COR-L47 (cell line): ENCODE measurements at regions not wholly inside any gene's neighbourhood (a gene's known extent, or its start where the extent isn't known, plus 50 kb on each side); places are given as distances from the start of the nearest gene placed in this dataset.
"Not testable (repeated sequence)": the region's sequence is repeated elsewhere in the genome, so short reads cannot be mapped to it uniquely, and the experiment has no call there.

Experiments
- DNase-seq: peaks from one replicate; lab custom pipeline; 2025; lab: John Stamatoyannopoulos, UW

GRCh38 chr3:66552846-66553245 lies 52.0 kb upstream of the LRIG1 start:
- no peak for DNase-seq

GRCh38 chr3:66553441-66554113 lies 52.8 kb upstream of the LRIG1 start:
- no peak for DNase-seq

- no peak for DNase-seq
Measured at GRCh38 chr3:66554178-66554577, 53.4 kb upstream of the LRIG1 start.

GRCh38 chr3:66555214-66555844 lies 54.5 kb upstream of the LRIG1 start:
- DNase-seq = no peak

GRCh38 chr3:66557170-66557569 lies 56.3 kb upstream of the LRIG1 start:
- DNase-seq = no peak

- DNase-seq = not testable (repeated sequence)
Measured at GRCh38 chr3:66559924-66560323, 59.1 kb upstream of the LRIG1 start.

- no peak for DNase-seq
Measured at GRCh38 chr3:66561367-66561766, 60.5 kb upstream of the LRIG1 start.

GRCh38 chr3:66565301-66565700 lies 64.5 kb upstream of the LRIG1 start:
- DNase-seq = no peak

GRCh38 chr3:66567077-66567476 lies 66.3 kb upstream of the LRIG1 start:
- no peak for DNase-seq

GRCh38 chr3:66572090-66572675 lies 71.4 kb upstream of the LRIG1 start:
- no peak for DNase-seq

- no peak for DNase-seq
Measured at GRCh38 chr3:66572938-66573710, 72.3 kb upstream of the LRIG1 start.

- no peak for DNase-seq
Measured at GRCh38 chr3:66574091-66574490, 73.3 kb upstream of the LRIG1 start.

GRCh38 chr3:66577426-66578203 lies 76.8 kb upstream of the LRIG1 start:
- DNase-seq = no peak

GRCh38 chr3:66581256-66581655 lies 80.4 kb upstream of the LRIG1 start:
- DNase-seq = no peak

- no peak for DNase-seq
Measured at GRCh38 chr3:66582721-66583423, 82.0 kb upstream of the LRIG1 start.

- DNase-seq = no peak
Measured at GRCh38 chr3:66583424-66584040, 82.7 kb upstream of the LRIG1 start.

GRCh38 chr3:66585520-66586095 lies 84.8 kb upstream of the LRIG1 start:
- no peak for DNase-seq

GRCh38 chr3:66586853-66587252 lies 86.0 kb upstream of the LRIG1 start:
- DNase-seq = no peak

- no peak for DNase-seq
Measured at GRCh38 chr3:66588340-66588847, 87.6 kb upstream of the LRIG1 start.

GRCh38 chr3:66592016-66592761 lies 91.4 kb upstream of the LRIG1 start:
- no peak for DNase-seq
